GM12878 (cell line): ENCODE measurements at regions not wholly inside any gene's neighbourhood (a gene's known extent, or its start where the extent isn't known, plus 50 kb on each side); places are given as distances from the start of the nearest gene placed in this dataset.

Experiments used
- ATAC-seq: fragments of 200-7000 bp; cut with Tn5 transposase; 3 replicates; pipeline ENCODE4 v1.9.1; 2020; ENCODE audit warnings: mild to moderate bottlenecking, moderate library complexity
- BruUV-seq: library from RNA; stranded (reverse); fragments of 400-500 nt; replicated peaks from 2 replicates; lab custom pipeline; 2021; lab: Mats Ljungman, UMichigan
- CTCF ChIA-PET: fragments of 300-600 bp; sonication (Branson Sonifier 250); formaldehyde crosslinking; extraction: SDS; loops from one replicate; lab custom pipeline; 2021; ENCODE audit warnings: inconsistent platforms; lab: Yijun Ruan, JAX
- POLR2A ChIA-PET: fragments of 350-600 bp; formaldehyde crosslinking; extraction: SDS; loops from one replicate; lab custom pipeline; 2021; ENCODE audit warnings: inconsistent platforms; lab: Charles Lee
- RAD21 ChIA-PET: fragments of 300-600 bp; sonication (Branson Sonifier 250); formaldehyde crosslinking; loops from one replicate; lab custom pipeline; 2023; ENCODE audit warnings: antibody characterized with exemption; ENCODE audit not compliant: unreplicated experiment; lab: Charles Lee
- SMC1A ChIA-PET: fragments of 300-600 bp; sonication (Branson Sonifier 250); formaldehyde crosslinking; loops from one replicate; lab custom pipeline; 2023; ENCODE audit not compliant: unreplicated experiment, uncharacterized antibody; lab: Charles Lee
- DNase-seq: peaks from one replicate; pipeline ENCODE4 v3.0.0-alpha.2; 2011; ENCODE audit warnings: low read depth, low spot score
- FAIRE-seq: peaks from 3 replicates; lab custom pipeline; 2011; peaks lifted over from hg19 to GRCh38; lab: Jason Lieb, UNC
- H2AFZ ChIP-seq: 2 replicates; pipeline ENCODE4 v1.6.0; 2011; ENCODE audit warnings: low read depth, low read length, control low read depth; ENCODE audit not compliant: control insufficient read depth
- H3K27ac ChIP-seq: 2 replicates; pipeline ENCODE4 v1.5.1; 2011; ENCODE audit warnings: control low read depth; ENCODE audit not compliant: control insufficient read depth, insufficient read depth
- H3K27me3 ChIP-seq, 2 experiments: replicated peaks in 1 of 2; 2 replicates each; pipeline versions ENCODE4 v1.6.0 to v1.6.1; 2011; ENCODE audit warnings: low read length in 1 of 2; ENCODE audit not compliant: control insufficient read depth in 2 of 2, insufficient read depth in 2 of 2
- H3K36me3 ChIP-seq, 2 experiments: 2 replicates each; pipeline ENCODE4 v1.5.1; 2011; ENCODE audit warnings: low read length in 1 of 2; ENCODE audit not compliant: control insufficient read depth in 2 of 2, insufficient read depth in 2 of 2
- H3K4me1 ChIP-seq: 2 replicates; pipeline ENCODE4 v1.6.1; 2011; ENCODE audit warnings: mild to moderate bottlenecking, low read length, moderate library complexity, mixed read lengths; ENCODE audit not compliant: control insufficient read depth, insufficient read depth
- H3K4me2 ChIP-seq: 2 replicates; pipeline ENCODE4 v1.6.0; 2011; ENCODE audit warnings: control low read depth; ENCODE audit not compliant: control insufficient read depth, insufficient read depth
- H3K4me3 ChIP-seq: fragments of 200-600 bp; sonication (generic); 2 replicates; pipeline ENCODE4 v1.5.1; 2016
- H3K79me2 ChIP-seq: 2 replicates; pipeline ENCODE4 v1.6.0; 2011; ENCODE audit warnings: low read length; ENCODE audit not compliant: control insufficient read depth, insufficient read depth
- H3K9ac ChIP-seq: 2 replicates; pipeline ENCODE4 v1.8.0; 2011; ENCODE audit warnings: low read length, control low read depth, mixed read lengths; ENCODE audit not compliant: control insufficient read depth, insufficient read depth
- H3K9me3 ChIP-seq: replicated peaks from 3 replicates; pipeline ENCODE4 v1.5.1; 2011; ENCODE audit warnings: mild to moderate bottlenecking, low read length; ENCODE audit not compliant: control insufficient read depth, insufficient read depth
- H4K20me1 ChIP-seq: 2 replicates; pipeline ENCODE4 v1.6.0; 2011; ENCODE audit not compliant: control insufficient read depth, insufficient read depth
- BHLHE40 ChIP-seq, 2 experiments: fragments of 450-650 bp in 1 of 2; IDR thresholded peaks; 2 replicates each; pipeline ENCODE4 v1.6.1; 2011 to 2017; ENCODE audit warnings: low read depth in 2 of 2, borderline replicate concordance in 1 of 2, improper control_type of control experiment in 1 of 2, low read length in 1 of 2, mild to moderate bottlenecking in 1 of 2
- CREM ChIP-seq: IDR thresholded peaks from 2 replicates; pipeline ENCODE4 v1.6.1; 2014; ENCODE audit warnings: antibody characterized with exemption, low read depth
- HDAC2 ChIP-seq: fragments of 200-600 bp; sonication (generic); IDR thresholded peaks from 2 replicates; pipeline ENCODE4 v1.6.1; 2017
- MEF2A ChIP-seq: IDR thresholded peaks from 2 replicates; pipeline ENCODE4 v1.6.1; 2011; ENCODE audit warnings: low read depth, mild to moderate bottlenecking, low read length, moderate library complexity; ENCODE audit not compliant: insufficient read depth
- MLLT1 ChIP-seq: fragments of 450-650 bp; IDR thresholded peaks from 2 replicates; pipeline ENCODE4 v1.6.1; 2016; ENCODE audit warnings: mild to moderate bottlenecking
- NFIC ChIP-seq: IDR thresholded peaks from 2 replicates; pipeline ENCODE4 v1.6.1; 2012; ENCODE audit warnings: low read depth, mild to moderate bottlenecking, inconsistent platforms, low read length, moderate library complexity
- NFYA ChIP-seq: IDR thresholded peaks from 2 replicates; pipeline ENCODE4 v1.6.1; 2011; ENCODE audit warnings: low read depth, mild to moderate bottlenecking, low read length, improper control_type of control experiment, borderline replicate concordance
- NR2C1 ChIP-seq: fragments of 450-650 bp; IDR thresholded peaks from 2 replicates; pipeline ENCODE4 v1.6.1; 2017; ENCODE audit warnings: antibody characterized with exemption, mild to moderate bottlenecking, moderate library complexity
- POU2F2 ChIP-seq: IDR thresholded peaks from 3 replicates; pipeline ENCODE4 v1.6.1; 2011; ENCODE audit warnings: low read depth, mild to moderate bottlenecking, low read length, borderline replicate concordance
- RBBP5 ChIP-seq: fragments of 200-600 bp; sonication (generic); conservative IDR thresholded peaks from 2 replicates; pipeline ENCODE4 v1.6.1; 2016
- TCF7 ChIP-seq: IDR thresholded peaks from 2 replicates; pipeline ENCODE4 v1.6.1; 2014; ENCODE audit warnings: antibody characterized with exemption, borderline replicate concordance
- YY1 ChIP-seq: IDR thresholded peaks from 2 replicates; pipeline ENCODE4 v1.6.1; 2011; ENCODE audit warnings: low read depth, mild to moderate bottlenecking, low read length
- ZBED1 ChIP-seq: IDR thresholded peaks from 2 replicates; pipeline ENCODE4 v1.6.1; 2016; ENCODE audit warnings: borderline replicate concordance
- ZZZ3 ChIP-seq: IDR thresholded peaks from 2 replicates; pipeline ENCODE4 v1.6.1; 2011; ENCODE audit warnings: low read depth; ENCODE audit not compliant: control insufficient read depth, insufficient read length
- WGBS: methylation state at CpG from one replicate; pipeline ENCODE4 v1.1.6; 2016; ENCODE audit warnings: low lambda C conversion rate; ENCODE audit not compliant: insufficient replicate concordance, insufficient coverage; ENCODE audit errors: missing lambda C conversion rate; 5-methylcytosine and 5-hydroxymethylcytosine counted together
- in situ Hi-C: fragments of 300-500 bp; cut with MboI; formaldehyde crosslinking; loops from 9 replicates; pipeline ENCODE4 v1.14.3; 2018; ENCODE audit warnings: mixed read lengths
- intact Hi-C: fragments of 100-400 bp; cut with micrococcal nuclease; formaldehyde crosslinking; loops from one replicate; pipeline ENCODE4 v1.14.2; 2022; ENCODE audit not compliant: unreplicated experiment
- TF ChIP-seq, protein P1 (sequence below): fragments of 450-650 bp; conservative IDR thresholded peaks from 2 replicates; pipeline ENCODE4 v1.6.1; 2017; ENCODE audit warnings: mild to moderate bottlenecking, moderate library complexity

- Histone ChIP-seq H3K9me3 (no peaks in the 10 kb centered on the region; the same call in 1 of the 3 replicates), H4K20me1 (no peaks in the 10 kb centered on the region), H3K27me3 (no peaks in the 10 kb centered on the region), H3K4me2 (no peak overlapping the region), H2AFZ (no peak overlapping the region), H3K9ac (no peak overlapping the region), H3K4me1 (no peaks in the 10 kb centered on the region), H3K36me3 (no peaks in the 10 kb centered on the region), H3K79me2 (no peaks in the 10 kb centered on the region), H3K27ac (no peak overlapping the region), H3K4me3 (no peak overlapping the region)
- RAD21 ChIA-PET = no interaction called here
- ATAC-seq (no peak), DNase-seq (no peak), FAIRE-seq (no peak)
- in situ Hi-C loops = no loop called here
- TF ChIP-seq POU2F2 (no peak), HDAC2 (no peak), NFIC (no peak)
- CTCF ChIA-PET = interaction anchor here (0.6 kb wide), 1 partner anchor 23 kb away, joined by 3 read pairs; no protein-coding TSS in a partner anchor
- POLR2A ChIA-PET = no interaction called here
- WGBS = 31% methylated on average over 4 of the region's 4 CpGs
- intact Hi-C loops = no loop called here
- BruUV-seq = no TSS peak
- SMC1A ChIA-PET = interaction anchor here (0.6 kb wide), 1 partner anchor 92 kb away, joined by 3 read pairs; no protein-coding TSS in a partner anchor
Measured at GRCh38 chr14:98240376-98240775, 1031.6 kb downstream of the BCL11B start.

DNA sequence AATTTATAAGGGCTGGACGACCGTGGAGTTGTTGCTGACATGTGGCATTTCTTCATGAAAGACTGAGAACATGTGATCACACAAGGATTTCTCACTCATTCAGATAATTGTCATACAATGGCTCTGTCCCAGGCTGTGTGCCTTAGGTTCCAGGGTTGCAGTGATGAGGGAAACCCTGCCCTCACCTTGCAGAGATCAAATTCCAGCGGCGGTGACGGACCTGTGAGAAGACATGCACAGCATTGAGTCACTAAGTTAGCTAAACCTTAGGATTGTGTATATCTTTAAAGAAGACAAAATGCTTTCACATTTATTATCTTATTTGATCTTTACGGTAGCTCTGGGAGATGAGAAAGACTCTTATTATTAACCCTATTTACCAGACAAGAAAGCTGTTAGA is 1029.1 kb downstream of the BCL11B start:
- in situ Hi-C loops = no loop called here
- no peaks in the 10 kb centered on the region for H4K20me1 ChIP-seq
- CTCF ChIA-PET = interaction anchor here (1.4 kb wide), 1 partner anchor 67 kb away, joined by 4 read pairs; no protein-coding TSS in a partner anchor
- TF ChIP-seq, protein P1, sequence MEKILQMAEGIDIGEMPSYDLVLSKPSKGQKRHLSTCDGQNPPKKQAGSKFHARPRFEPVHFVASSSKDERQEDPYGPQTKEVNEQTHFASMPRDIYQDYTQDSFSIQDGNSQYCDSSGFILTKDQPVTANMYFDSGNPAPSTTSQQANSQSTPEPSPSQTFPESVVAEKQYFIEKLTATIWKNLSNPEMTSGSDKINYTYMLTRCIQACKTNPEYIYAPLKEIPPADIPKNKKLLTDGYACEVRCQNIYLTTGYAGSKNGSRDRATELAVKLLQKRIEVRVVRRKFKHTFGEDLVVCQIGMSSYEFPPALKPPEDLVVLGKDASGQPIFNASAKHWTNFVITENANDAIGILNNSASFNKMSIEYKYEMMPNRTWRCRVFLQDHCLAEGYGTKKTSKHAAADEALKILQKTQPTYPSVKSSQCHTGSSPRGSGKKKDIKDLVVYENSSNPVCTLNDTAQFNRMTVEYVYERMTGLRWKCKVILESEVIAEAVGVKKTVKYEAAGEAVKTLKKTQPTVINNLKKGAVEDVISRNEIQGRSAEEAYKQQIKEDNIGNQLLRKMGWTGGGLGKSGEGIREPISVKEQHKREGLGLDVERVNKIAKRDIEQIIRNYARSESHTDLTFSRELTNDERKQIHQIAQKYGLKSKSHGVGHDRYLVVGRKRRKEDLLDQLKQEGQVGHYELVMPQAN = no peak
- TF ChIP-seq NR2C1 (no peak), TCF7 (no peak), MLLT1 (no peak), YY1 (no peak), BHLHE40 (IDR thresholded peaks at IDR 0.05; ENCODE audit: borderline replicate concordance in 1 of 2, low read depth in 2 of 2, low read length in 1 of 2) (no peak), ZBED1 (no peak), RBBP5 (no peak), ZZZ3 (no peak), MEF2A (no peak), CREM (no peak), NFYA (no peak)

More for the DNA sequence above, 1029.1 kb downstream of the BCL11B start:
- BruUV-seq = no TSS peak
- ChIA-PET RAD21 (interaction anchor here (1.7 to 2.8 kb wide), 3 partner anchors 9 to 82 kb away, joined by 5 to 10 read pairs (median 8); no protein-coding TSS in a partner anchor), SMC1A (interaction anchor here (1.0 to 4.3 kb wide), 8 partner anchors 8 to 102 kb away, joined by 3 to 20 read pairs (median 6); no protein-coding TSS in a partner anchor), POLR2A (interaction anchor here (1.1 kb wide), 1 partner anchor 14 kb away, joined by 4 read pairs; no protein-coding TSS in a partner anchor)
- H3K4me1 ChIP-seq = no peaks in the 10 kb centered on the region
- intact Hi-C loops = no loop called here
- no peak overlapping the region for H3K4me2 ChIP-seq
- H3K27me3 ChIP-seq = no peaks in the 10 kb centered on the region
- ATAC-seq (no peak), DNase-seq (no peak), FAIRE-seq (no peak)
- no peak overlapping the region for H3K9ac ChIP-seq
- H2AFZ ChIP-seq = no peak overlapping the region
- no peaks in the 10 kb centered on the region for H3K79me2 ChIP-seq
- WGBS = 72% methylated on average over 6 of the region's 6 CpGs
- no peak overlapping the region for H3K4me3 ChIP-seq
- no peaks in the 10 kb centered on the region for H3K9me3 ChIP-seq
- H3K36me3 ChIP-seq = no peaks in the 10 kb centered on the region
- H3K27ac ChIP-seq = no peak overlapping the region
